HEK293 (cell line): ENCODE measurements at regions not wholly inside any gene's neighbourhood (a gene's known extent, or its start where the extent isn't known, plus 50 kb on each side); places are given as distances from the start of the nearest gene placed in this dataset.

Experiments used
- CTCF ChIA-PET: fragments of 350-600 bp; formaldehyde crosslinking; extraction: SDS; loops from one replicate; lab custom pipeline; 2021; ENCODE audit warnings: antibody characterized with exemption; lab: Yijun Ruan, JAX
- POLR2A ChIA-PET: fragments of 300-600 bp; formaldehyde crosslinking; extraction: SDS; loops from one replicate; lab custom pipeline; 2020; ENCODE audit warnings: antibody characterized with exemption, inconsistent platforms; lab: Yijun Ruan, JAX
- H3K27ac ChIP-seq: fragments of 200-500 bp; sonication (Bioruptor generic); 2 replicates; pipeline ENCODE4 v1.5.1; 2014; ENCODE audit warnings: low read depth, low read length, control low read depth, inconsistent platforms; ENCODE audit errors: extremely low read depth
- H3K36me3 ChIP-seq, 2 experiments: fragments of 200-500 bp in 1 of 2; sonication (Bioruptor generic) in 1 of 2; 1 replicate in 1 of 2; 2 replicates in 1 of 2; pipeline ENCODE4 v1.5.1; 2014 to 2017; ENCODE audit warnings: inconsistent platforms in 2 of 2, low read length in 2 of 2; ENCODE audit not compliant: control insufficient read depth in 2 of 2, insufficient read depth in 1 of 2
- H3K4me1 ChIP-seq: fragments of 200-500 bp; sonication (Bioruptor generic); 2 replicates; pipeline ENCODE4 v1.5.1; 2014; ENCODE audit warnings: mild to moderate bottlenecking, low read length, inconsistent platforms; ENCODE audit not compliant: control insufficient read depth, insufficient read depth
- H3K4me3 ChIP-seq: 2 replicates; pipeline ENCODE4 v1.5.1; 2011; ENCODE audit warnings: low read depth, mild to moderate bottlenecking, control low read depth, low read length, moderate library complexity
- H3K9me3 ChIP-seq: fragments of 200-500 bp; sonication (Bioruptor generic); 2 replicates; pipeline ENCODE4 v1.5.1; 2014; ENCODE audit warnings: low read depth, low read length, inconsistent platforms; ENCODE audit not compliant: control insufficient read depth, insufficient read depth
- HOXD13 ChIP-seq: sonication (generic); formaldehyde crosslinking; IDR thresholded peaks from 2 replicates; pipeline ENCODE4 v1.8.0; 2022; ENCODE audit warnings: missing genetic modification reagents, borderline replicate concordance
- IKZF3 ChIP-seq: fragments of 450-650 bp; IDR thresholded peaks from 2 replicates; pipeline ENCODE4 v1.5.0; 2018; ENCODE audit warnings: missing biosample characterization, mild to moderate bottlenecking, missing genetic modification characterization, moderate library complexity
- SETDB1 ChIP-seq: IDR thresholded peaks from one replicate; pipeline ENCODE4 v1.6.1; 2017; ENCODE audit warnings: mild to moderate bottlenecking, low read length, moderate library complexity, mixed read lengths; ENCODE audit not compliant: insufficient read length
- SP3 ChIP-seq: fragments of 450-650 bp; formaldehyde crosslinking; IDR thresholded peaks from 2 replicates; pipeline ENCODE4 v1.5.1; 2016; ENCODE audit warnings: missing biosample characterization, missing genetic modification characterization
- TCF7L2 ChIP-seq: IDR thresholded peaks from 2 replicates; pipeline ENCODE4 v1.6.1; 2011; ENCODE audit warnings: low read depth, mild to moderate bottlenecking, inconsistent platforms, low read length, moderate library complexity, borderline replicate concordance
- WT1 ChIP-seq: fragments of 450-650 bp; formaldehyde crosslinking; IDR thresholded peaks from 2 replicates; pipeline ENCODE4 v1.5.1; 2016; ENCODE audit warnings: missing biosample characterization, missing genetic modification characterization
- ZBTB48 ChIP-seq: fragments of 450-650 bp; formaldehyde crosslinking; IDR thresholded peaks from 2 replicates; pipeline ENCODE4 v1.5.1; 2016; ENCODE audit warnings: missing biosample characterization, missing genetic modification characterization
- ZNF174 ChIP-seq: fragments of 450-650 bp; formaldehyde crosslinking; IDR thresholded peaks from 2 replicates; pipeline ENCODE4 v1.5.0; 2017; ENCODE audit warnings: missing biosample characterization, mild to moderate bottlenecking, missing genetic modification characterization
- ZNF184 ChIP-seq: fragments of 450-650 bp; IDR thresholded peaks from 2 replicates; pipeline ENCODE4 v1.5.1; 2018; ENCODE audit warnings: missing biosample characterization, mild to moderate bottlenecking, missing genetic modification characterization
- ZNF239 ChIP-seq: fragments of 450-650 bp; formaldehyde crosslinking; IDR thresholded peaks from 2 replicates; pipeline ENCODE4 v1.5.1; 2016; ENCODE audit warnings: missing biosample characterization, missing genetic modification characterization
- ZNF335 ChIP-seq: fragments of 450-650 bp; formaldehyde crosslinking; conservative IDR thresholded peaks from 2 replicates; pipeline ENCODE4 v1.5.1; 2016; ENCODE audit warnings: missing biosample characterization, missing genetic modification characterization
- ZNF473 ChIP-seq: fragments of 450-650 bp; formaldehyde crosslinking; IDR thresholded peaks from 2 replicates; pipeline ENCODE4 v1.5.1; 2017; ENCODE audit warnings: missing biosample characterization, missing genetic modification characterization
- ZNF529 ChIP-seq: fragments of 450-650 bp; formaldehyde crosslinking; IDR thresholded peaks from 2 replicates; pipeline ENCODE4 v1.5.1; 2017; ENCODE audit warnings: missing genetic modification characterization, missing biosample characterization; ENCODE audit not compliant: insufficient replicate concordance
- ZNF560 ChIP-seq: fragments of 450-650 bp; formaldehyde crosslinking; IDR thresholded peaks from 2 replicates; pipeline ENCODE4 v1.5.1; 2017; ENCODE audit warnings: missing biosample characterization, missing genetic modification characterization, borderline replicate concordance
- ZNF561 ChIP-seq: fragments of 450-650 bp; IDR thresholded peaks from 2 replicates; pipeline ENCODE4 v1.5.1; 2018; ENCODE audit warnings: missing biosample characterization, missing genetic modification characterization, borderline replicate concordance
- ZNF621 ChIP-seq: fragments of 450-650 bp; formaldehyde crosslinking; IDR thresholded peaks from 2 replicates; pipeline ENCODE4 v1.5.1; 2017; ENCODE audit warnings: missing biosample characterization, missing genetic modification characterization
- ZNF623 ChIP-seq: fragments of 450-650 bp; formaldehyde crosslinking; IDR thresholded peaks from 2 replicates; pipeline ENCODE4 v1.5.1; 2016; ENCODE audit warnings: missing biosample characterization, missing genetic modification characterization
- ZNF701 ChIP-seq: fragments of 450-650 bp; formaldehyde crosslinking; IDR thresholded peaks from 2 replicates; pipeline ENCODE4 v1.5.1; 2016; ENCODE audit warnings: missing biosample characterization, missing genetic modification characterization
- ZNF830 ChIP-seq: fragments of 450-650 bp; IDR thresholded peaks from 2 replicates; pipeline ENCODE4 v1.5.0; 2018; ENCODE audit warnings: missing biosample characterization, missing genetic modification characterization, low read depth, mild to moderate bottlenecking, moderate library complexity
- TF ChIP-seq, protein P1 (sequence below): fragments of 450-650 bp; formaldehyde crosslinking; IDR thresholded peaks from 2 replicates; pipeline ENCODE4 v1.5.1; 2016; ENCODE audit warnings: missing biosample characterization, missing genetic modification characterization
- TF ChIP-seq, protein P2 (sequence below): fragments of 450-650 bp; formaldehyde crosslinking; IDR thresholded peaks from 2 replicates; pipeline ENCODE4 v1.5.1; 2016; ENCODE audit warnings: missing biosample characterization, missing genetic modification characterization
- TF ChIP-seq, protein P3 (sequence below): fragments of 450-650 bp; formaldehyde crosslinking; IDR thresholded peaks from 2 replicates; pipeline ENCODE4 v1.5.1; 2016; ENCODE audit warnings: missing biosample characterization, missing genetic modification characterization
- TF ChIP-seq, protein P4 (sequence below): fragments of 450-650 bp; formaldehyde crosslinking; IDR thresholded peaks from 2 replicates; pipeline ENCODE4 v1.5.1; 2016; ENCODE audit warnings: missing biosample characterization, missing genetic modification characterization
- TF ChIP-seq, protein P5 (sequence below): fragments of 450-650 bp; formaldehyde crosslinking; IDR thresholded peaks from 2 replicates; pipeline ENCODE4 v1.5.1; 2016; ENCODE audit warnings: missing biosample characterization, missing genetic modification characterization
- TF ChIP-seq, protein P6 (sequence below): fragments of 450-650 bp; formaldehyde crosslinking; conservative IDR thresholded peaks from 2 replicates; pipeline ENCODE4 v1.5.1; 2016; ENCODE audit warnings: low read depth, missing biosample characterization, missing genetic modification characterization

DNA sequence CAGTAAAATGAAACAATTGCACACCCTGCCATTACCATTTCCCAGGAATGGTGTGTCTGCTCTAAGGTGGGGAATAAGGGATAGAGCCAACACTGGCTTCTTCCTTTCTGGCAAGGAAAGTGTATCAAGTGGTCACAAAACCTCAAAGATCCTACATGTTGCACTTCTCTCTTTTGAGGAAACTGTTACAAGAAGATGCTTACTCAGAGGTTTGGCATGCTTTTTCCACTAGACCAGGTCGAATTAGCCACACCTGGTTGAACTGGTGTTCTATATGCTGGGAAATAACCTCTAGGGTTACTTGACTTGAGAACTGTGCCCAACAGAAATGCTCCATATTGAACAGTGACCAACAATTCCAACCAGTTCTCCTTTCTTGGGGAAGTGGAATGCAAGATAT lies 102.9 kb downstream of the LRRN1 start:
- no peak overlapping the region for H3K27ac ChIP-seq
- ChIA-PET CTCF (no interaction called here), POLR2A (no interaction called here)
- no peak overlapping the region for H3K4me3 ChIP-seq
- TF ChIP-seq ZNF529 (tag by site-specific recombination) (no peak), TCF7L2 (no peak), WT1 (no peak), ZNF239 (tag by site-specific recombination) (no peak), ZNF560 (tag by site-specific recombination) (no peak)
- no peaks in the 10 kb centered on the region for H3K4me1 ChIP-seq
- H3K36me3 ChIP-seq = no peaks in the 10 kb centered on the region
- no peaks in the 10 kb centered on the region for H3K9me3 ChIP-seq

DNA sequence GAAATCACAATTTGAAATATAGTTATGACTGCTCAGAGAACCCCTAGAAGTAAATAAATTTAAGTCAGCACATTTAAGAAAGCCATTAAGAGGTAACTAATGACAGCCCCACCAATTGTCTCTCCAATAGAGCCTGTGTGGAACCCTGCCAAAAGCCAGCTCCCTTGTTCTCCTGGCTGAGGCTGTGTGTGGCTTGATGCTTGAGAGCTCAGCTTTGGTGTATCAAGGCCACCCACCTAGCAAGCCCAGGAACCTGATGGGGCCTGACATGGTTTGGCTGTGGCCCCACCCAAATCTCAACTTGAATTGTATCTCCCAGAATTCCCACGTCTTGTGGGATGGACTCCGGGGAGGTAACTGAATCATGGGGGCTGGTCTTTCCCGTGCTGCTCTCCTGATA lies 106.9 kb downstream of the LRRN1 start:
- H3K4me1 ChIP-seq = no peaks in the 10 kb centered on the region
- H3K27ac ChIP-seq = no peak overlapping the region
- no peaks in the 10 kb centered on the region for H3K9me3 ChIP-seq
- ChIA-PET CTCF (no interaction called here), POLR2A (no interaction called here)
- H3K36me3 ChIP-seq = no peaks in the 10 kb centered on the region
- TF ChIP-seq, protein P1, sequence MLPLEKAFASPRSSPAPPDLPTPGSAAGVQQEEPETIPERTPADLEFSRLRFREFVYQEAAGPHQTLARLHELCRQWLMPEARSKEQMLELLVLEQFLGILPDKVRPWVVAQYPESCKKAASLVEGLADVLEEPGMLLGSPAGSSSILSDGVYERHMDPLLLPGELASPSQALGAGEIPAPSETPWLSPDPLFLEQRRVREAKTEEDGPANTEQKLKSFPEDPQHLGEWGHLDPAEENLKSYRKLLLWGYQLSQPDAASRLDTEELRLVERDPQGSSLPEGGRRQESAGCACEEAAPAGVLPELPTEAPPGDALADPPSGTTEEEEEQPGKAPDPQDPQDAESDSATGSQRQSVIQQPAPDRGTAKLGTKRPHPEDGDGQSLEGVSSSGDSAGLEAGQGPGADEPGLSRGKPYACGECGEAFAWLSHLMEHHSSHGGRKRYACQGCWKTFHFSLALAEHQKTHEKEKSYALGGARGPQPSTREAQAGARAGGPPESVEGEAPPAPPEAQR (tag by site-specific recombination) = no peak
- TF ChIP-seq ZNF473 (tag by site-specific recombination) (no peak), ZNF621 (no peak), ZNF174 (no peak), SP3 (tag by site-specific recombination) (no peak), ZNF561 (tag by site-specific recombination) (no peak), ZNF335 (tag by site-specific recombination) (no peak), ZBTB48 (tag by site-specific recombination) (no peak), ZNF830 (tag by site-specific recombination) (no peak), IKZF3 (no peak), ZNF701 (tag by site-specific recombination) (no peak), HOXD13 (CRISPR knock-in tag) (no peak), SETDB1 (no peak), ZNF184 (tag by site-specific recombination) (no peak), ZNF623 (no peak)
- TF ChIP-seq, protein P2, sequence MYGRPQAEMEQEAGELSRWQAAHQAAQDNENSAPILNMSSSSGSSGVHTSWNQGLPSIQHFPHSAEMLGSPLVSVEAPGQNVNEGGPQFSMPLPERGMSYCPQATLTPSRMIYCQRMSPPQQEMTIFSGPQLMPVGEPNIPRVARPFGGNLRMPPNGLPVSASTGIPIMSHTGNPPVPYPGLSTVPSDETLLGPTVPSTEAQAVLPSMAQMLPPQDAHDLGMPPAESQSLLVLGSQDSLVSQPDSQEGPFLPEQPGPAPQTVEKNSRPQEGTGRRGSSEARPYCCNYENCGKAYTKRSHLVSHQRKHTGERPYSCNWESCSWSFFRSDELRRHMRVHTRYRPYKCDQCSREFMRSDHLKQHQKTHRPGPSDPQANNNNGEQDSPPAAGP = no peak
- TF ChIP-seq, protein P3, sequence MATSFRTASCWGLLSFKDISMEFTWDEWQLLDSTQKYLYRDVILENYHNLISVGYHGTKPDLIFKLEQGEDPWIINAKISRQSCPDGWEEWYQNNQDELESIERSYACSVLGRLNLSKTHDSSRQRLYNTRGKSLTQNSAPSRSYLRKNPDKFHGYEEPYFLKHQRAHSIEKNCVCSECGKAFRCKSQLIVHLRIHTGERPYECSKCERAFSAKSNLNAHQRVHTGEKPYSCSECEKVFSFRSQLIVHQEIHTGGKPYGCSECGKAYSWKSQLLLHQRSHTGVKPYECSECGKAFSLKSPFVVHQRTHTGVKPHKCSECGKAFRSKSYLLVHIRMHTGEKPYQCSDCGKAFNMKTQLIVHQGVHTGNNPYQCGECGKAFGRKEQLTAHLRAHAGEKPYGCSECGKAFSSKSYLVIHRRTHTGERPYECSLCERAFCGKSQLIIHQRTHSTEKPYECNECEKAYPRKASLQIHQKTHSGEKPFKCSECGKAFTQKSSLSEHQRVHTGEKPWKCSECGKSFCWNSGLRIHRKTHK (tag by site-specific recombination) = no peak
- TF ChIP-seq, protein P4, sequence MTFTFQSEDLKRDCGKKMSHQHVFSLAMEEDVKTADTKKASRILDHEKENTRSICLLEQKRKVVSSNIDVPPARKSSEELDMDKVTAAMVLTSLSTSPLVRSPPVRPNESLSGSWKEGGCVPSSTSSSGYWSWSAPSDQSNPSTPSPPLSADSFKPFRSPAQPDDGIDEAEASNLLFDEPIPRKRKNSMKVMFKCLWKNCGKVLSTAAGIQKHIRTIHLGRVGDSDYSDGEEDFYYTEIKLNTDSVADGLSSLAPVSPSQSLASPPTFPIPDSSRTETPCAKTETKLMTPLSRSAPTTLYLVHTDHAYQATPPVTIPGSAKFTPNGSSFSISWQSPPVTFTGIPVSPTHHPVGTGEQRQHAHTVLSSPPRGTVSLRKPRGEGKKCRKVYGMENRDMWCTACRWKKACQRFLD (tag by site-specific recombination) = no peak
- TF ChIP-seq, protein P5, sequence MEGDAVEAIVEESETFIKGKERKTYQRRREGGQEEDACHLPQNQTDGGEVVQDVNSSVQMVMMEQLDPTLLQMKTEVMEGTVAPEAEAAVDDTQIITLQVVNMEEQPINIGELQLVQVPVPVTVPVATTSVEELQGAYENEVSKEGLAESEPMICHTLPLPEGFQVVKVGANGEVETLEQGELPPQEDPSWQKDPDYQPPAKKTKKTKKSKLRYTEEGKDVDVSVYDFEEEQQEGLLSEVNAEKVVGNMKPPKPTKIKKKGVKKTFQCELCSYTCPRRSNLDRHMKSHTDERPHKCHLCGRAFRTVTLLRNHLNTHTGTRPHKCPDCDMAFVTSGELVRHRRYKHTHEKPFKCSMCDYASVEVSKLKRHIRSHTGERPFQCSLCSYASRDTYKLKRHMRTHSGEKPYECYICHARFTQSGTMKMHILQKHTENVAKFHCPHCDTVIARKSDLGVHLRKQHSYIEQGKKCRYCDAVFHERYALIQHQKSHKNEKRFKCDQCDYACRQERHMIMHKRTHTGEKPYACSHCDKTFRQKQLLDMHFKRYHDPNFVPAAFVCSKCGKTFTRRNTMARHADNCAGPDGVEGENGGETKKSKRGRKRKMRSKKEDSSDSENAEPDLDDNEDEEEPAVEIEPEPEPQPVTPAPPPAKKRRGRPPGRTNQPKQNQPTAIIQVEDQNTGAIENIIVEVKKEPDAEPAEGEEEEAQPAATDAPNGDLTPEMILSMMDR = no peak
- TF ChIP-seq, protein P6, sequence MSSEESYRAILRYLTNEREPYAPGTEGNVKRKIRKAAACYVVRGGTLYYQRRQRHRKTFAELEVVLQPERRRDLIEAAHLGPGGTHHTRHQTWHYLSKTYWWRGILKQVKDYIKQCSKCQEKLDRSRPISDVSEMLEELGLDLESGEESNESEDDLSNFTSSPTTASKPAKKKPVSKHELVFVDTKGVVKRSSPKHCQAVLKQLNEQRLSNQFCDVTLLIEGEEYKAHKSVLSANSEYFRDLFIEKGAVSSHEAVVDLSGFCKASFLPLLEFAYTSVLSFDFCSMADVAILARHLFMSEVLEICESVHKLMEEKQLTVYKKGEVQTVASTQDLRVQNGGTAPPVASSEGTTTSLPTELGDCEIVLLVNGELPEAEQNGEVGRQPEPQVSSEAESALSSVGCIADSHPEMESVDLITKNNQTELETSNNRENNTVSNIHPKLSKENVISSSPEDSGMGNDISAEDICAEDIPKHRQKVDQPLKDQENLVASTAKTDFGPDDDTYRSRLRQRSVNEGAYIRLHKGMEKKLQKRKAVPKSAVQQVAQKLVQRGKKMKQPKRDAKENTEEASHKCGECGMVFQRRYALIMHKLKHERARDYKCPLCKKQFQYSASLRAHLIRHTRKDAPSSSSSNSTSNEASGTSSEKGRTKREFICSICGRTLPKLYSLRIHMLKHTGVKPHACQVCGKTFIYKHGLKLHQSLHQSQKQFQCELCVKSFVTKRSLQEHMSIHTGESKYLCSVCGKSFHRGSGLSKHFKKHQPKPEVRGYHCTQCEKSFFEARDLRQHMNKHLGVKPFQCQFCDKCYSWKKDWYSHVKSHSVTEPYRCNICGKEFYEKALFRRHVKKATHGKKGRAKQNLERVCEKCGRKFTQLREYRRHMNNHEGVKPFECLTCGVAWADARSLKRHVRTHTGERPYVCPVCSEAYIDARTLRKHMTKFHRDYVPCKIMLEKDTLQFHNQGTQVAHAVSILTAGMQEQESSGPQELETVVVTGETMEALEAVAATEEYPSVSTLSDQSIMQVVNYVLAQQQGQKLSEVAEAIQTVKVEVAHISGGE = no peak
- H3K4me3 ChIP-seq = no peak overlapping the region
